Muscle of leg (tissue), 3 donors: ENCODE measurements at regions not wholly inside any gene's neighbourhood (a gene's known extent, or its start where the extent isn't known, plus 50 kb on each side); places are given as distances from the start of the nearest gene placed in this dataset.

Source experiments
- DNase-seq: peaks from one replicate; pipeline ENCODE4 v3.0.0; 2013
- H3K27ac ChIP-seq: one replicate; pipeline ENCODE4 v1.5.1; 2013; ENCODE audit warnings: mild to moderate bottlenecking, low read length, control low read depth
- H3K27me3 ChIP-seq: one replicate; pipeline ENCODE4 v1.6.1; 2013; ENCODE audit warnings: low read length; ENCODE audit not compliant: control insufficient read depth, insufficient read depth
- H3K36me3 ChIP-seq: one replicate; pipeline ENCODE4 v1.6.1; 2013; ENCODE audit warnings: low read length; ENCODE audit not compliant: control insufficient read depth, insufficient read depth
- H3K4me1 ChIP-seq: one replicate; pipeline ENCODE4 v1.6.1; 2013; ENCODE audit warnings: low read length; ENCODE audit not compliant: control insufficient read depth, insufficient read depth
- H3K4me3 ChIP-seq: one replicate; pipeline ENCODE4 v1.5.1; 2013; ENCODE audit warnings: low read length, control low read depth
- H3K9me3 ChIP-seq: replicated peaks from 2 replicates; pipeline ENCODE4 v1.6.1; 2013; ENCODE audit warnings: low read depth, low read length; ENCODE audit not compliant: control insufficient read depth
- WGBS: methylation state at CpG from one replicate; pipeline ENCODE4 v1.1.5; 2013; ENCODE audit warnings: missing lambda C conversion rate; ENCODE audit not compliant: insufficient coverage; 5-methylcytosine and 5-hydroxymethylcytosine counted together

DNA sequence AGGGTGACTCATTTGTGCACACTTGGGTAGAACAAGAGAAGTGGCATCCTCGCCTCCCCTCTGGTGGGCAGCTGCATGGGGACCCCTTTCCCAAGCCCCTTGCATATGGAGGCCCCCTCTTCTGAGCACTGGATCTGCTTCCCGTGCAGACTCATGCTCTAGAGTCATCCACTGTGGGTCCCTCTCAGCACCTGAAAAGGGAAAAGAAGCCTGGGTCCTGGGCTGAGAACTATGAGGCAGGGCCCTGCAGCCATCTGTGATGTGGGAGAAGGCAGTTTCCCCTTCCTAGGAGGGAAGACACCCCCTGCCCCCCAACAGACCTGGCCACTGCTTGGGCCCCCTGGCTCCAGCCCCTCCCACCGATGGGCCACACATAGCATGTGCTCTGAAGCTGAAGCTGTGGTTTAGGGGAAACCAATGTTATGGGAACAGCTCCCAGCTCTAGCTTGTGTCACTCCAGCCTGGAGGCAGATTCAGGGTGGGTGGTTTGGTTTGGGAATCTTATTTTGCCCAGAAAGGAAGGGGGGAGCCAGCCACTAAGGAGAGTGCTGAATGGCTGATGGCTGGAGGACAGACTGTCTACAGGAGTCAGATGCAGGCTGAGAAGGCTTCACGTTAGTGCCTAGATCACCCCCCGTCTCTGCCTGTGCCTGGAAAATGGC, 172.8 kb downstream of the GLI2 start:
- no peaks in the 10 kb centered on the region for H3K9me3 ChIP-seq
- H3K27ac ChIP-seq = no peak overlapping the region
- no peak overlapping the region for H3K4me3 ChIP-seq
- H3K36me3 ChIP-seq = peaks cover 7% of the 10 kb centered on the region
- WGBS = 75% methylated on average over 3 of the region's 5 CpGs
- DNase-seq = no peak
- peaks cover 12% of the 10 kb centered on the region for H3K27me3 ChIP-seq
- peaks cover 48% of the 10 kb centered on the region for H3K4me1 ChIP-seq

DNA sequence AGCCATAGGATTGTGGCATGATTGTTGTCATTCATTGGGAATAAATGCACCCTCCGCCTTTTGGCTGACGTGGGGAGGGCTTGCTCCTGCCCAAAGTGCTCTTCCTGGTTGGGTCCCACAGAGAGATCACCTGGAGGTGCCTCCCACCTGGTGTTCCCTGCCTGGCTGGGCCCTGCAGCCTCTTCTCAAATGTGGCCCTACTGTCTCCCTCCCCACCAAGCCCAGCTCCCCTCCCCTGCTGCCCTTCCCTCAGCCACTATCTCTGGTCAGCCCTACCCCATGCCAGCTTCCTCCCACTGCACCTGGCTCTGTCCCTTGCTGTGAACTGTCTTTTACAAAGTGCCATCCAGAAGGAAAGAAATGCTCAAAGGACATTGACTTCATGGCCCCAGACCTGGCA, 173.4 kb downstream of the GLI2 start:
- H3K27ac ChIP-seq = no peak overlapping the region
- H3K4me1 ChIP-seq = peaks cover 42% of the 10 kb centered on the region
- no peak overlapping the region for H3K4me3 ChIP-seq
- no peak for DNase-seq
- peaks cover 12% of the 10 kb centered on the region for H3K27me3 ChIP-seq
- WGBS = 100% methylated on average over 2 of the region's 2 CpGs
- H3K9me3 ChIP-seq = no peaks in the 10 kb centered on the region
- H3K36me3 ChIP-seq = peaks cover 7% of the 10 kb centered on the region

DNA sequence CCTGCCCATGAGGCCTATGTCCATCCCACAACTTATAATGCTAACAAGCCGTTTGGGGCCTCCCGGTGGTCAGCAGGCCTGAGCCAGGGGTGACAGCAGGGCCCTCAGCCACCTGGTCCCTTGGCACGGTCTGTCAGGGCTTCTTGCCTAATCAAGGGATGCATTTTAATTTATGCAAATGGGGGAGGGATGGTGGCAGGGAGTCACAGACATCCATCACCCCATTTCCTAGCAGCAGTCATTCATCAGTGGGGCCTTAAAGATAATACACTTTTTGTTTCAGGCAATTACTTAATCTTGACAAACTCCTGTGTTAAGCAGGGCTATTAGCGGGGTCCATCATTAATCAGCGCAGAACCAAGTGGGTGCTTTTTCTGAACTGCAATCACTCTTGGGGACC, 174.5 kb downstream of the GLI2 start:
- WGBS = 69% methylated on average over 3 of the region's 5 CpGs
- Histone ChIP-seq H3K27me3 (peaks cover 8% of the 10 kb centered on the region), H3K36me3 (peaks cover 7% of the 10 kb centered on the region), H3K9me3 (no peaks in the 10 kb centered on the region), H3K4me3 (no peak overlapping the region), H3K4me1 (peaks cover 42% of the 10 kb centered on the region), H3K27ac (no peak overlapping the region)
- DNase-seq = no peak

DNA sequence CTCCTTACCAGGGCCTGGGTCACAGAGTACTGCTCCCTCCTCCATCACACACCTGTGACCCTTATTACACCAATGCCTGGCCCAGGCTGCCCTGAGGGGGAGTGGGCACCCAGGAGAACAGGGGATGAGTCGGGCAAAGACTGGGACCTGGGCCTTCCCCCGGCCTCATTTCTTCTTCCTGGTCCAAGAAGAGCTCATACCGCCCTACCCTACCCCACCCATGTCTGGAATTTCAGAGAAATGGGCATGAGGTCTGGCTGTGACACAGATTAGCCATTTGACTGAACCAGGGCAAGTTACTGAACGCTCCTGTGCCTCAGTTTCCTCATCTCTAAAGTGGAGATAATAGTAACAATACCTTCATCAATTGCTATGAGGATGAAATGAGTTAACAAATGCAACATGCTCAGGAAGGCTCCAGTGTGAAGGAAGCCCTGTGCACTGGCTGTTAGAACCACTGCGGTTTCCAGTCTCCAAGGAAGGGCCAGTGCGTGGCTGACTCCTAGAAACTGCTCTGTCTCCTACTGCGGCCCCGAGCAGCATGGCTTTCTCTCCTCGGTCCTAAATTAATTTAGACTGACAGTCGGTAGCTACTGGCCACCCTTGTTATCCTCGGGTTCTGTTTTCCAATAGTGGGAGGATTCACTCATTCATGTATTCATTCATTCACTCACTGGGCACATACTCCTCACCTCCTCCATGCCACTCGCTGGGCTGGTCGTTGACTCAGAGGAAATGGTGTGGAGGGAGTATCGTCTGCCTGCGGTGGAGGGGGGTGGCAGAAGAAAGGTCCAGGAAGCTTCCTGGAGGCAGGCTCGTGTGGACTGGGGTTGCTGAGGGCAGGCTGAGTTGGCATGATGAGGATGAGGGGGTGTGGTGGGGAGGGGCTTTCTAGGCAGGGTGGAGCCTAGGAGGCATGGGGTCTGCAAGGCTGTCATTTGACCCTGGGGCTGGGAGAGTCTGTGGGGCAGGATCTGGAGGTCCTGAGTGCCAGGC, 175.6 kb downstream of the GLI2 start:
- 60% methylated on average over 5 of the region's 16 CpGs for WGBS
- Histone ChIP-seq H3K4me1 (peaks cover 42% of the 10 kb centered on the region), H3K27ac (peak overlapping the region; percentile 29), H3K9me3 (no peaks in the 10 kb centered on the region), H3K27me3 (peaks cover 8% of the 10 kb centered on the region), H3K36me3 (peaks cover 7% of the 10 kb centered on the region), H3K4me3 (no peak overlapping the region)
- DNase-seq = no peak

DNA sequence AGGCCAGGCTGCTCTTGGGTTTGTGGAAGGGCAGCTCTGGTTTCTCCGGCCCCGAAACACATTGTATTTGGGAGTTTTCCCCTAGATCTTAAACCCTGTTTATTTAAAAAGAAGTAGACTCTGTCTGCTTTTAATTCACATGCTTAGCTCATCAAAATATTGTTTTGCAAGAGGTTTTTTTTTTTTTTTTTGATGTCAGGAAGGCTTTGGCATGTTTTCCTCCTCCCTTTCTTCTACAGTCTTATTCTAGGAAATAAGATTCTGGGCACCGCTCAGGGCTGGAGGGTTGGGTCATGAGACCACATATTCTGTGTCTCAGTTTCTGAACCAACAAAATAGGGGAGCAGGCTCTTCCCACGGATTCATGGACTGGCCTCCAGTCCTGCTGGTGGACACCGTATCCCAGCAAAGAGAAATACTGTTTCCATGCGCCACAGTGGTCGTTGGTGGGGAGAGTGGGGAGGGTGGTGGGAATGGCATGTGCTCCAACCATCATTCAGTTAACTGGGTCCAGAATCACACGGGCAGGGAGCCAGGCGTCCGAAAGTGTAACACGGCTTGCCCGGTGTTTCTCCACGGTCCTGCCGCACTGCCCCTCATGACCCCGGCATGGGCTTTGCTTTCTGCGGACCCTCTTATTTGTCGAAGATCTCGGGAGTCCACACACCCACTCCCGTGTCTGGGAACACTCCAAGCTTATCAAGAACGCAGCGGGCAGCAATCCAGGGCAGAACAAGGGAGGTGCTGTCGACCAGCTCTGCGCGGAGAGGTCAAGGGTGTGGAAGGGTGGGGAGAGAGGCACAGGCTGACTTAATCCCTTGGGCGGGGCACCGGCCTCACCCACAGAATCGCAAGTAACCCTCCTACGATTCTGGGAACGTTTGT, 176.7 kb downstream of the GLI2 start:
- Histone ChIP-seq H3K4me1 (peaks cover 49% of the 10 kb centered on the region), H3K9me3 (no peaks in the 10 kb centered on the region), H3K36me3 (peaks cover 7% of the 10 kb centered on the region), H3K27me3 (peaks cover 8% of the 10 kb centered on the region), H3K27ac (peak overlapping the region; percentile 29), H3K4me3 (no peak overlapping the region)
- 61% methylated on average over 15 of the region's 29 CpGs for WGBS
- DNase-seq = peak; percentile 75

DNA sequence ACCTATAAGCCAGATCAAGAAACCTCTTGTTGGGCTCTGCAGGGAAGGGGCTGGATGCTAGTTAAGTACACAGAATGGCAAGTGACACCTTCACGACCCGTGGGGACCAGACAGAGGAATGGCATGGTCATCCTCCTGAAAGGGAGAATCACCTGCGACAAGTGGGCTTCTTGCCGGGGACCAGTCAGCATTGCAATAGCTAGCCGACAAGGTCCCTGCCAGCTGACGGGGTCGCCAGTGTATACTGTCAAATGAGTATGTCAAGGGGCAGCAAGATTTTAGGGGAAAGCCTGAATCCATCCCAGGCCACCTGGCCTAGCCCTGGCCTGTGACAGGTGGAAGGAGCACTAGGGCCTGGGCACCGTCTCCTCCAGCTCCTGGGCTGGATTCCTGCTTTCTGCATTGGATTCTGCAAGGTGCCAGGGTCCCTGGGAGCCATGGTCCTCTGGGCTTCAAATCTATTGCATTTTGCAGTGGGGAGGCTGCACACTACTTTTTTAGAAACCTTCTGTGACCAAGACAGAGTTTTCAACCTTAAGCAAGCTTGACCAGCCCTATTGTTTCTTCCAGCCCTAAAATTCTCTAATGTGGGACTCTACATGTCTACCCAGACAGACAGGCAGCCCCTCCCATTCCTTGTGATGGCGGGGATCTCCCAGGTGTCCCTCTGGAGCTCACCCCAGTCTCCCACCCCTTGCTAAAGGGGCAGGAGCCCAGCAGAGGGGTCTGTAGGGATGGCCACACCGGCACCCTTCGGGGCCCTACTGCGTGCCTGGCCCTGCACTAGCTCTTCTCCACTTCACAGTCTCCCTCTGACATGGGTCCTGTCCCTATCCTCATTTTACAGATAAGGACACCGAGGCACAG, 178.5 kb downstream of the GLI2 start:
- peaks cover 62% of the 10 kb centered on the region for H3K4me1 ChIP-seq
- WGBS = 87% methylated on average over 12 of the region's 13 CpGs

DNA sequence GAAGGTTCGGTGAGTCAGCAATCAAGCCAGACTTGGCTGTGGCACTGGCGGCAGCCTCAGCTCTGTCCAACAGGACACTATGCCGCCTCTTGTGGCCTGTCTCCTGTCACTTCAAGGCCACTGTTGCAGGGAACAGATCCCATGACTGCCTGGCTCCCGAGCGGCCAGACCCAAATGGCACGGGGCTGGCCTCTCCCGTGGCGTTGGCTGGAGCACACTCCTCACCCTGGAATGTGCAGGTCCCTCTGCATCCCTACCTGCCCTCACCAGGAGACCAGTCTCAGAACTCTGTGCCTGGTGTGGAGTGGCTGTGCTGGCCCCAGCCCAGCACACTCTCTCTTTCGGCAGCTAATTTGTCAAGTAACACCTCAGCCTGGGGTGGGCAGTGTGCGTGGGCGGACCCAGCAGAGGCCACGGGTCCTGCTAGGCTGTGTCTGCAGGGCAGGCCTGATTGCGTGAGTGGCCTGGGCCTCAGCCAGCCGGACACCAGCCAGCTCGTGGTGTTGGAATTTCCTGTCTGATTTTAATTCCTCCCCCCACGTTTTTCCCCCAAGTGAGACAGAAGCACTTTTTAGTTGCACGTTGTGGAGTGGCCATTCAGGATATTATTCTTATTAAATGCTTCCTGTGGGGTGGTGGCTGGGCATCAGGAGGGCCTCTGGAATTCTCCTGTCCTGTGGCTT, 179.3 kb downstream of the GLI2 start:
- WGBS = 32% methylated on average over 10 of the region's 17 CpGs
- Histone ChIP-seq H3K4me1 (peaks cover 70% of the 10 kb centered on the region), H3K27ac (no peak overlapping the region), H3K9me3 (no peaks in the 10 kb centered on the region), H3K27me3 (peaks cover 13% of the 10 kb centered on the region), H3K4me3 (no peak overlapping the region), H3K36me3 (peaks cover 2% of the 10 kb centered on the region)
- DNase-seq = peak; percentile 61

More for the DNA sequence above, 178.5 kb downstream of the GLI2 start:
- Histone ChIP-seq H3K27ac (no peak overlapping the region), H3K4me3 (no peak overlapping the region), H3K27me3 (peaks cover 8% of the 10 kb centered on the region), H3K9me3 (no peaks in the 10 kb centered on the region), H3K36me3 (no peaks in the 10 kb centered on the region)
- no peak for DNase-seq

DNA sequence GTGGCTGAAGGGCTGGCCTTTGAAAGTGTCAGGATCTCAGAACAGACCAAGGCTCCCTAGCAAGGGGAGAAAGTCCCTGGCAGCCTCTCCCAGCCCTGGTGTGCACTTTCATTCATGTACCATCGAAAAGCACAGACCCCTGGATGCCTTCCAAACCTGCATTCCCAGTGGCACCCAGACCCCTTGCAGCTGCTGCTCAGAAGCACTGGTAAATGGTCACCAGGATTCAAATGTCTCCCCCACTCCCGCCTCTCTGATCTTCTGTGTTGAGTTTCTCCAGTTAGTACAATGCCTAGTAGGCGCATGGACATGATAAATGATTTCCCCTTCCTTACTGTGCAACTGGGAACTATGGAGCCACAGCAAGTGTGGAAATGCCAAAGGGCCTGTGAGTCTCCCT, 180.0 kb downstream of the GLI2 start:
- H3K27ac ChIP-seq = peak overlapping the region; percentile 26
- 100% methylated on average over 2 of the region's 3 CpGs for WGBS
- H3K9me3 ChIP-seq = no peaks in the 10 kb centered on the region
- no peak overlapping the region for H3K4me3 ChIP-seq
- peak; percentile 60 for DNase-seq
- peaks cover 13% of the 10 kb centered on the region for H3K27me3 ChIP-seq
- H3K36me3 ChIP-seq = peaks cover 2% of the 10 kb centered on the region
- peaks cover 76% of the 10 kb centered on the region for H3K4me1 ChIP-seq

DNA sequence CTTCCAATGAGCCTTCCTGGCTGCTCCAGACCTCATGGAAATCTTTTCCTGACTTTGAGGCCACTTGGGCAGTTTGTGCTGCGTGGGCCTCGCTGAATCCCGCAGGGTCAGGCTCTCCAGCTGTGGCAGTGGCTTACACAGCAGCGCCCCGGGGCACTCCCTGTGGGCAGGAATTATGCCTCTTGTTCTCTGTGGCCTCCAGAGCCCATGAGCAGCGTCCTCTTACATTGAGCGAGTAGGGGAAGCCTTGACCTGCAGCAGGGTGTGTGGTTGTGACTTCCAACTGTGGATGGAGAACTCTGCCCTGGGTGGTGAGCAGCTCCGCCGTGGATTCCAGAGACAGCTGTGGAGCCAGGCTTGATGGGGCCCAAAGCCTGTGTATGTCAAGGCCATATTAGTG, 180.8 kb downstream of the GLI2 start:
- H3K4me3 ChIP-seq = no peak overlapping the region
- peaks cover 2% of the 10 kb centered on the region for H3K36me3 ChIP-seq
- no peak for DNase-seq
- H3K27ac ChIP-seq = no peak overlapping the region
- 92% methylated on average over 9 of the region's 9 CpGs for WGBS
- peaks cover 15% of the 10 kb centered on the region for H3K27me3 ChIP-seq
- H3K4me1 ChIP-seq = peaks cover 78% of the 10 kb centered on the region
- no peaks in the 10 kb centered on the region for H3K9me3 ChIP-seq
